ENCODE measurements at regions not wholly inside any gene's neighbourhood (a gene's known extent, or its start where the extent isn't known, plus 50 kb on each side); places are given as distances from the start of the nearest gene placed in this dataset.

- TF ChIP-seq FOXP2 (optimal IDR thresholded peaks at IDR 0.05; ENCODE audit: borderline replicate concordance, extremely low read depth, extremely low read length, insufficient read depth) (no peak), POLR2AphosphoS5 (IDR thresholded peaks at IDR 0.05; ENCODE audit: low read depth, low read length) (no peak), SIN3A (IDR thresholded peaks at IDR 0.05; ENCODE audit: borderline replicate concordance, insufficient read depth, low read length) (no peak), TAF1 (IDR thresholded peaks at IDR 0.05; ENCODE audit: borderline replicate concordance, insufficient read depth, low read length) (no peak), REST (IDR thresholded peaks at IDR 0.05; ENCODE audit: insufficient read depth in 1 of 2, low read depth in 2 of 2, low read length in 2 of 2) (no peak)
These were observed 578.3 kb upstream of the FAT1 start for GRCh38 chr4:187301923-187302322.

GRCh38 chr4:187302457-187303150, 578.9 kb upstream of the FAT1 start:
- TF ChIP-seq REST (IDR thresholded peaks at IDR 0.05; ENCODE audit: insufficient read depth in 1 of 2, low read depth in 2 of 2, low read length in 2 of 2) (no peak), TAF1 (IDR thresholded peaks at IDR 0.05; ENCODE audit: borderline replicate concordance, insufficient read depth, low read length) (peak; percentile 43; the same call in 1 of the 2 replicates)

GRCh38 chr4:187304133-187304532, 580.5 kb upstream of the FAT1 start:
- TF ChIP-seq REST (IDR thresholded peaks at IDR 0.05; ENCODE audit: insufficient read depth in 1 of 2, low read depth in 2 of 2, low read length in 2 of 2): no peak
- no peak for TF ChIP-seq FOXP2 (optimal IDR thresholded peaks at IDR 0.05; ENCODE audit: borderline replicate concordance, extremely low read depth, extremely low read length, insufficient read depth)
- TF ChIP-seq POLR2AphosphoS5 (IDR thresholded peaks at IDR 0.05; ENCODE audit: low read depth, low read length): no peak
- no peak for TF ChIP-seq TAF1 (IDR thresholded peaks at IDR 0.05; ENCODE audit: borderline replicate concordance, insufficient read depth, low read length)
- TF ChIP-seq SIN3A (IDR thresholded peaks at IDR 0.05; ENCODE audit: borderline replicate concordance, insufficient read depth, low read length): no peak

- TF ChIP-seq SIN3A (IDR thresholded peaks at IDR 0.05; ENCODE audit: borderline replicate concordance, insufficient read depth, low read length): no peak
- TF ChIP-seq FOXP2 (optimal IDR thresholded peaks at IDR 0.05; ENCODE audit: borderline replicate concordance, extremely low read depth, extremely low read length, insufficient read depth): no peak
- no peak for TF ChIP-seq TAF1 (IDR thresholded peaks at IDR 0.05; ENCODE audit: borderline replicate concordance, insufficient read depth, low read length)
- TF ChIP-seq POLR2AphosphoS5 (IDR thresholded peaks at IDR 0.05; ENCODE audit: low read depth, low read length): no peak
- no peak for TF ChIP-seq REST (IDR thresholded peaks at IDR 0.05; ENCODE audit: insufficient read depth in 1 of 2, low read depth in 2 of 2, low read length in 2 of 2)
These were observed 583.5 kb upstream of the FAT1 start for GRCh38 chr4:187307131-187307530.

- no peak for TF ChIP-seq FOXP2 (optimal IDR thresholded peaks at IDR 0.05; ENCODE audit: borderline replicate concordance, extremely low read depth, extremely low read length, insufficient read depth)
- TF ChIP-seq SIN3A (IDR thresholded peaks at IDR 0.05; ENCODE audit: borderline replicate concordance, insufficient read depth, low read length): no peak
- TF ChIP-seq TAF1 (IDR thresholded peaks at IDR 0.05; ENCODE audit: borderline replicate concordance, insufficient read depth, low read length): no peak
- no peak for TF ChIP-seq REST (IDR thresholded peaks at IDR 0.05; ENCODE audit: insufficient read depth in 1 of 2, low read depth in 2 of 2, low read length in 2 of 2)
- no peak for TF ChIP-seq POLR2AphosphoS5 (IDR thresholded peaks at IDR 0.05; ENCODE audit: low read depth, low read length)
These were observed 585.8 kb upstream of the FAT1 start for GRCh38 chr4:187309456-187309855.
